Epithelial cell of proximal tubule (primary cell): ENCODE measurements at regions not wholly inside any gene's neighbourhood (a gene's known extent, or its start where the extent isn't known, plus 50 kb on each side); places are given as distances from the start of the nearest gene placed in this dataset.

Experiments used
- DNase-seq: peaks from one replicate; pipeline ENCODE4 v3.0.0-alpha.2; 2011; ENCODE audit warnings: low read depth
- H3K4me3 ChIP-seq: 2 replicates; pipeline ENCODE4 v1.5.1; 2011; ENCODE audit warnings: low read depth, mild to moderate bottlenecking, low read length
- CTCF ChIP-seq: conservative IDR thresholded peaks from 2 replicates; pipeline ENCODE4 v1.5.1; 2012; ENCODE audit warnings: low read depth, mild to moderate bottlenecking, low read length

- no peak for DNase-seq
- H3K4me3 ChIP-seq: no peak overlapping the region
- no peak for TF ChIP-seq CTCF
Measured at GRCh38 chr22:27575348-27575747, 226.2 kb downstream of the MN1 start.

GRCh38 chr22:27576413-27576812 lies 225.1 kb downstream of the MN1 start:
- no peak for TF ChIP-seq CTCF
- H3K4me3 ChIP-seq: no peak overlapping the region
- no peak for DNase-seq

- DNase-seq: no peak
- H3K4me3 ChIP-seq: no peak overlapping the region
Measured at GRCh38 chr22:27576815-27577573, 224.6 kb downstream of the MN1 start.

GRCh38 chr22:27577574-27577969 lies 224.0 kb downstream of the MN1 start:
- H3K4me3 ChIP-seq: no peak overlapping the region
- no peak for DNase-seq
- no peak for TF ChIP-seq CTCF

More at GRCh38 chr22:27576815-27577573, 224.6 kb downstream of the MN1 start:
- no peak for TF ChIP-seq CTCF

GRCh38 chr22:27578937-27579617 lies 222.5 kb downstream of the MN1 start:
- no peak overlapping the region for H3K4me3 ChIP-seq
- no peak for TF ChIP-seq CTCF
- DNase-seq: no peak

- H3K4me3 ChIP-seq: no peak overlapping the region
- no peak for DNase-seq
- no peak for TF ChIP-seq CTCF
Measured at GRCh38 chr22:27580311-27580897, 221.2 kb downstream of the MN1 start.
